ENCODE measurements at regions not wholly inside any gene's neighbourhood (a gene's known extent, or its start where the extent isn't known, plus 50 kb on each side); places are given as distances from the start of the nearest gene placed in this dataset.
"Not testable (repeated sequence)": the region's sequence is repeated elsewhere in the genome, so short reads cannot be mapped to it uniquely, and the experiment has no call there.

- DNase-seq = no peak
Observed at GRCh38 chr2:191476901-191477300, 201.0 kb upstream of the NABP1 start.

GRCh38 chr2:191478799-191479679 lies 198.9 kb upstream of the NABP1 start:
- no peak for DNase-seq

- no peak for DNase-seq
Observed at GRCh38 chr2:191479680-191480023, 198.3 kb upstream of the NABP1 start.

- DNase-seq = no peak
Observed at GRCh38 chr2:191481305-191482070, 196.4 kb upstream of the NABP1 start.

GRCh38 chr2:191483117-191483516 lies 194.8 kb upstream of the NABP1 start:
- DNase-seq = no peak

GRCh38 chr2:191486584-191487320 lies 191.2 kb upstream of the NABP1 start:
- DNase-seq = no peak

- DNase-seq = no peak
Observed at GRCh38 chr2:191488135-191488534, 189.8 kb upstream of the NABP1 start.

GRCh38 chr2:191489177-191489576 lies 188.8 kb upstream of the NABP1 start:
- DNase-seq = no peak

- no peak for DNase-seq
Observed at GRCh38 chr2:191496838-191497237, 181.1 kb upstream of the NABP1 start.

GRCh38 chr2:191497822-191498221 lies 180.1 kb upstream of the NABP1 start:
- DNase-seq = no peak

- no peak for DNase-seq
Observed at GRCh38 chr2:191499050-191499449, 178.9 kb upstream of the NABP1 start.

- DNase-seq = no peak
Observed at GRCh38 chr2:191499874-191500565, 177.9 kb upstream of the NABP1 start.

GRCh38 chr2:191500566-191500883 lies 177.4 kb upstream of the NABP1 start:
- no peak for DNase-seq

- DNase-seq = no peak
Observed at GRCh38 chr2:191500884-191501560, 176.9 kb upstream of the NABP1 start.

GRCh38 chr2:191501561-191502168 lies 176.3 kb upstream of the NABP1 start:
- no peak for DNase-seq

- no peak for DNase-seq
Observed at GRCh38 chr2:191506515-191506914, 171.4 kb upstream of the NABP1 start.

- not testable (repeated sequence) for DNase-seq
Observed at GRCh38 chr2:191507252-191507853, 170.6 kb upstream of the NABP1 start.

- no peak for DNase-seq
Observed at GRCh38 chr2:191508738-191509137, 169.2 kb upstream of the NABP1 start.

GRCh38 chr2:191512216-191512835 lies 165.6 kb upstream of the NABP1 start:
- DNase-seq = no peak

- no peak for DNase-seq
Observed at GRCh38 chr2:191512874-191513273, 165.1 kb upstream of the NABP1 start.

GRCh38 chr2:191514613-191515012 lies 163.3 kb upstream of the NABP1 start:
- DNase-seq = no peak
